HG02678 (cell line): ENCODE measurements at regions not wholly inside any gene's neighbourhood (a gene's known extent, or its start where the extent isn't known, plus 50 kb on each side); places are given as distances from the start of the nearest gene placed in this dataset.

Experiments used
- ATAC-seq: cut with Tn5 transposase; IDR thresholded peaks from one replicate; pipeline ENCODE4 v1.9.1; 2021; ENCODE audit warnings: mild to moderate bottlenecking, moderate library complexity; ENCODE audit not compliant: unreplicated experiment

DNA sequence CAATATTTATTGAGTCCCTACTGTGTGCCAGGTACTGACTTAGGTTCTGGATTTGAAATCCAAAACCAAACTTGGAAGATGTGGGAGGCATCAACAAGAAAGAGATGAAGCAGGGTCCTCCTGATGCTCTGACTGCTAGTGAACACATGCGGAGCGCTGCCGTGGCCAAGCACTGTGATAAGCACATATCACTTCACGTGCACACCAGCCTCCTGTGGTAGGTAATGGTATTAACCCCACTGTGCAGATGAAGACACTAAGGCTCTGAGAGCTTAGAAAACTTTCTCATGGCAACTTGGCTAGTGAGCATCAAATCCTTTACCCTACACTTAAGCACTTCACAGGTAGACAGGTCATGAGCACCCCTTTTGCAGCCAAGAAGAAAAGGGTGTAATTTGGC is 216.1 kb downstream of the HAUS1 start:
- ATAC-seq, result no peak

DNA sequence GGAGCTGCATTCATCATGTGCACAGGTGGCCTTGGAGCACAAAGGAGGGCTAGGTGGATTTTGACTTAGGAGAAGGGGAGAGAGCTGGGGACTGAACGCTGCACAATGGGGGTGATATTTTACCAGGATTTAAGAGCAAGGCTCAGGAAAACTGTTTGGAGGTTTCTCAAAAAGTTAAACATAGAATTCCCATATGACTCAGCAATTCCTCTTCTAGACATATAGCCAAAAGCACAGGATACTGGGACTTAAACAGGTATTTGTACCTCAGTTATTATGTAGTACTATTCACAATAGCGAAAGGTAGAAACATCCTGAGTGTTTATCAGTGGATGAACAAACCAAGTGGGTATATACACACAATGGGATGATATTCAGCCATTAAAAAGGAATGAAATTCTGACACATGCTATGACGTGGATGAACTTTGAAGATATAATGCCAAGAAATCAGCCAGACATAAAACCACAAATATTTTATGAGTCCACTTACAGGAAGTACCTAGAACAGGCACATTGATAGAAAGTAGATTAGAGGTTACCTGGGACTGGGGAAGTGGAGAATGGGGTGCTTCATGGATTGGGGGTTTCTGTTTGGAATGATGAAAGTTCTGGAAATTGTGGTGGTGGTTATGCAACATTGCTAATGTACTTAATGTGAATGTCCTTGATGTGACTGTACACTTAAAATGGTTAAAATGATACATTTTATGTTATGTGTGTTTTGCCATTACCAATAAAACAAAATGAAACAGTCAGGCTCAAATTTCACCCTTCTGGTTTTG is 216.9 kb downstream of the HAUS1 start:
- no peak for ATAC-seq

GRCh38 chr18:46321955-46322354 is 217.8 kb downstream of the HAUS1 start:
- no peak for ATAC-seq

- ATAC-seq, result no peak
These were observed 218.3 kb downstream of the HAUS1 start for GRCh38 chr18:46322411-46322891.

DNA sequence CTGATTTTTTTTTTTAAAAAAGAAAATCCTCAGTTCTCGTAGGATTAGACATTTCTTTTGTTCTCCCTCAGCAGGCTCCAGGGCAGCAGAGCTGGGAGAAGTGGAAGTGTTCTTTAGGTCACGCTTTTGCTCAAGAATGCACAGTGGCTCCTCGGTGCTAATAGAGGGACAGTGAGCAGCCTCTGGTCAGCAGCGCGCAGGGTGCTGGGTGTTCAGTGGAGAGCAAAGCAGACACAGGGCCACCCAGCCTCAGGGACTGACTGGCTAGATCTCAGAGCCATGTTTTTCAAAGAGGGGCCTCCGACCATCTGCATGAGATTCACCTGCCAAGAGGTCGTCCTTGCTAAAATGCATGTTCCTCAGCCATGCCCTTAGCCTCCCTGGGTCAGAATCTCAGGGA is 218.8 kb downstream of the HAUS1 start:
- ATAC-seq, result no peak

GRCh38 chr18:46324087-46324955 is 220.1 kb downstream of the HAUS1 start:
- no peak for ATAC-seq

DNA sequence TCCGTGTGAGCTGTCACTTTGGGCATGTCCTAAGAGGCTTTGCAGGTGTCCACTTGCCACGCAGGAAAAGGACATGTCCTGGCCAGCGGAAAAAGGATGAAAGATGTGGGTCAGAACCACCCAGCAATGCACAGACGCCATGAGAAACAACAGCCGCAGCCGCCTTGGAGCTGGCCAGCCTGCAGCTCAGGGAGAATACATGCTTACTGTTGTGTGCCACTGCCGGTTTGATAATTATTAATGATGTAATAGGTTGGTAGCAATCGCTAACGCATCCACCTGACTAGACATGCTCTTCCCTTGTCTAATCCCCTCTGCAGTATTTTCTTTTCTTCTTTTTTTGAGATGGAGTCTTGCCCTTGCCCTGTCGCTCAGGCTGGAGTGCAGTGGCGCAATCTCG is 221.7 kb downstream of the HAUS1 start:
- no peak for ATAC-seq

DNA sequence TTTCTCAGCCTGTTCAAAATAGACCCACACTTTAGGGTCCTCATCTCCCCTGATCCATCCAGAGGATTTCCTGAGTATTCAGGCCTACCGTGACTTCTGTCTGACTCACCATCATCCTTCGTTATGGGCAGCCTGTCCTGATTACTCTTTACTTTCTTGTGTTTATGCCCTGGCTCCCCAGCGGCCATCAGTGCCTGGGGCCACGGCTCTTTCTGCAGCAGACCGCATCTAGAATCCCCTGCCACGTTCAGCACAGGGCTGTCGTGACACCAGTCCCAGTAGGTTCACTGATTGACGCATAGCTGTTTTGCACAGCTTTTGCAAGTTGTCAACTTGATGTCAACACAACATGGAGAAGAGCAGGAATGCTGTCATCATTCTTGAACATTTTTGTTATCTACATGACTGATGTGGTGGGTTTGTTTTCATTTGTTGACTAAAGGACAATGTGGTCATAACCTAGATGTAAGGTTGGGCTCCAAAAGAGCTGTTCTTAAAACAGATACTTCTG is 225.6 kb downstream of the HAUS1 start:
- no peak for ATAC-seq

DNA sequence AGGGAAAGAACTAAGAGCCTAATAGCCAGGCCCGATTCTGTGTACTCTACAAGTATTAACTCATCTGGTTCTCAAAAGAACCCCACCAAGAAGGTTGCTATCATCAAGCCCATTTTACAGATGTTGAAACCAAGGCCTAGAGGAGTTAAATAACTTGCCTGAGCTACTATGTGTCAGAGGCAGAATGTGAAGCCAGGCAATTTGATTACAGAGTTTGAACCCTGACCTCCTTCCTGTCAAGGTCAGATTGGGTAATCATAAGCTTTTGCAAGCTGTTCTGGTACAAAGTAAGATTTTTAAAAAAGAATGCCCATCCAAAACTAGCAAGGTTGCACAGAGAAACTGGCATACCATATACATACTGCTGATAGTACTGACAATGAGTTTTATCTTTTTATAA is 227.1 kb downstream of the HAUS1 start:
- no peak for ATAC-seq

- no peak for ATAC-seq
These were observed 228.2 kb downstream of the HAUS1 start for GRCh38 chr18:46332286-46332801.

DNA sequence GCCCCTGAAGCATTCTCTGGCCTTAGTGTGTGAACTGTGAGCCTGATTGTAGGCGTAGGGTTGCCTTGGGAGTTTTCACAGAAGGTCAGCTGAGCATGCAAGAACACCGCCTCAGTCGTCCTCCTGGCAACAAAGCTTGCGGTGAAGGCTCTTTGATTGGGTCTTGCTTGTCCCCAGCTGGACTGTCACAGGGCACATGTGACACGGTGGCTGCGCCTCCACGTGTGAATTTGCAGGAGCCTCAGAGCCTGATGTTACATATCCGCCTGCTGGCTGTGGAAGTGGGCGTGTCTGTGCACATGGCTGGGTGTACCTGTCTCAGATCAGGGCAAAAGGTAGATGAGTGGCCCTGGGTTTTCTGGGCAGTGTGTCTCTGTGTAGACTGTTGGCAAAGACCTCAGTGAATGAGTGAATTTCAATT is 228.7 kb downstream of the HAUS1 start:
- no peak for ATAC-seq

GRCh38 chr18:46333431-46334135 is 229.4 kb downstream of the HAUS1 start:
- ATAC-seq, result no peak

- no peak for ATAC-seq
These were observed 230.7 kb downstream of the HAUS1 start for GRCh38 chr18:46334868-46335281.

GRCh38 chr18:46335534-46336101 is 231.4 kb downstream of the HAUS1 start:
- no peak for ATAC-seq

GRCh38 chr18:46336278-46337111 is 232.3 kb downstream of the HAUS1 start:
- no peak for ATAC-seq

- no peak for ATAC-seq
These were observed 233.1 kb downstream of the HAUS1 start for GRCh38 chr18:46337271-46337670.

- ATAC-seq, result no peak
These were observed 234.0 kb downstream of the HAUS1 start for GRCh38 chr18:46338205-46338604.

DNA sequence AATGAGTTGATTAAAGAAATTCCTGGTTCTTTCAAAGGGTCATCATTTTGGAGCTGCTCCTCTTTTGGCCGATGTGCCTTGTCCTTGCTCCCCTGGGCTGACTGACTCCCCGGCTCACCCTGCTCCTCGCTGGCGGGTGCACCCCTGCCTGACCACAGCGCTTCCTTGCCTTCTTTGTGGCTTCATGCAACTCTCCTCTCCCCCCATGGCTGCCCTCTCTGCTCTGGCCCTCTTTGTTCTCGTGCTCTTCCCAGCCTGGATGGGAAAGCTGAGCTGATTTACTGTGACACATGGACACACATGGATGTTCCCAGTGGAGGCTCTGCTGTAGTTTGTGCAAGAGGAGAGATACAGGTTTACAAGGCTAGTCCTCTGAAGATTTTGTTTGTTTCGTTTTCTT is 234.6 kb downstream of the HAUS1 start:
- ATAC-seq, result no peak

DNA sequence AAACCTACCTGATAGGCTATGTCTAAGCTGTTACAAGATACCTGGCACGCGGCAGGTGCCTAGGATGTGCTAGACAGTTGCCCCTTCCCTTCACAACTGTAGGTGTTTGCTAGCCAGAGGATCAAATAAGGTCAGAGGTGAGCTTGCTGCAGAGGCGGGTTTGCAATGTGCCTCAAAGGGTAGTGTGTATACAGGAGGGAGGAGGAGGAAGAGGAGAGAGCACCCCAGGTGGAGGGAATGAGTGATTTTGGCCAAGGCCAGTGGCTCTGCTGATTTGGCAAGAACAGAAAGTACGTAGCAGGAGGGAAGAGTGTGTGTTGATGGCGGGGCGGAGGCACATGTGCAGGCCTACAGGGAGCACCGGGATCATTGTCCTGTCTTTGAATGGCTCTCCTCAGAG is 236.5 kb downstream of the HAUS1 start:
- ATAC-seq, result no peak
